ENCODE measurements at regions not wholly inside any gene's neighbourhood (a gene's known extent, or its start where the extent isn't known, plus 50 kb on each side); places are given as distances from the start of the nearest gene placed in this dataset.

DNA sequence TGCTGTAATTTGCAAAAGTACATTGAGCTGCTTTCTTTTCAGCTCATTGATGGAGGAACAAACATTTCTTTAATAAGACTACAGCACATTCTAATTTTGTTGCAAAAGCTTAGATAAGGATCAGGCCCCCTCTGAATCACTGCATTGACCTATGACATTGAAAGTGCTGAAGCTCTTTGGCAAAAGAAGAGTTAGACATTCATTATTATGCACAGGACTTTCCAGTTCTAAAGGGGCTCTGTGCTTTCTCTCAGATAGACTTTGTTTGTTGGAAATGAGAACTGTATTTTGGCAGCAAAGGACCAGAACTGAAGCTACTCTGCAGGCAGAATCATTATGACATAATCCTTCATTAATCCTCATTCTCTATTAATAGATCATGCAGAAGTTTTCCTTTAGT, 252.9 kb upstream of the SOX2 start:
- DNase-seq (ENCODE audit: low read depth): no peak
- no peak for TF ChIP-seq CTCF (conservative IDR thresholded peaks at IDR 0.05; ENCODE audit: low read depth, low read length)

GRCh38 chr3:181457756-181458155, 254.0 kb upstream of the SOX2 start:
- no peak for TF ChIP-seq CTCF (conservative IDR thresholded peaks at IDR 0.05; ENCODE audit: low read depth, low read length)
- no peak overlapping the region for H3K4me3 ChIP-seq (ENCODE audit: low read depth, low read length)
- DNase-seq (ENCODE audit: low read depth): no peak

More for the DNA sequence above, 252.9 kb upstream of the SOX2 start:
- no peak overlapping the region for H3K4me3 ChIP-seq (ENCODE audit: low read depth, low read length)

- H3K4me3 ChIP-seq (ENCODE audit: low read depth, low read length): no peak overlapping the region
- no peak for DNase-seq (ENCODE audit: low read depth)
- TF ChIP-seq CTCF (conservative IDR thresholded peaks at IDR 0.05; ENCODE audit: low read depth, low read length): no peak
Observed at GRCh38 chr3:181457190-181457589, 254.5 kb upstream of the SOX2 start.

DNA sequence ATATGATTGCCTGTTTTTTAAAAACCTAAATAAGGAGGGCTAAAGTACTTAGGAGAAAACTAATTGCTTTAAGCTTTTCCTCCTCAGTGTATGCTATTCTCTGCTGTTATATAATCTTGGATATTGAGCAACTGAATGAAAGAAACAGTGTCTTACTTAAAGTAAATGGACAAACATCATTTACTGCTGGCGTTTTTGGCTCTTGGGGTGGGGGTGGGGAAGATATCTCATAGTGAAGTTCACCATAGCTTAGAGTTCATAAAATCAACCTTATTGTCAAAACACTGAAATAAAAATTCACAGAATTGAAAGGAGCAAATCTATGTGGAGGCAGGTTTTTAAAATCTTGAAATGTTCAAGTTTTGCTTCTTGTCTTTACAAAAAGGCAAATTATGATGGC, 256.4 kb upstream of the SOX2 start:
- no peak for TF ChIP-seq CTCF (conservative IDR thresholded peaks at IDR 0.05; ENCODE audit: low read depth, low read length)
- no peak for DNase-seq (ENCODE audit: low read depth)
- no peak overlapping the region for H3K4me3 ChIP-seq (ENCODE audit: low read depth, low read length)

- no peak for TF ChIP-seq CTCF (conservative IDR thresholded peaks at IDR 0.05; ENCODE audit: low read depth, low read length)
- H3K4me3 ChIP-seq (ENCODE audit: low read depth, low read length): no peak overlapping the region
- no peak for DNase-seq (ENCODE audit: low read depth)
Observed at GRCh38 chr3:181454451-181455027, 257.2 kb upstream of the SOX2 start.

DNA sequence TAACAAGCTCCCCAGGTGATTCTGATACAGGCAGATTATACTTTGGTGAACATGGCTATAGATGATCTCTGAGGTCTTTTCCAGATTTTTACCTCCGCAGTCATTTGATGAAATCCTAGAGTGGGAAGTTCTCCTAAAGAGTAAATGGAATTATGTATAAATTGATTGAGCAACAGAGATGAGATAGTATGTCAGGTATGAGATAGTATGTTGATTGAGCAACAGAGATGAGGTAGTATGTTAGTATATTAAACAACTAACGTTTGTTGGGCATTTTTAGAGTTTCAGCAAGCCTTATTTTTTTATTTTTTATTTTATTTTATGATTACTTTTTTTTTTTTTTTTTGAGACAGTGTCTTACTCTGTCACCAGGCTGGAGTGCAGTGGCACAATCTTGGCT, 265.0 kb upstream of the SOX2 start:
- no peak for TF ChIP-seq CTCF (conservative IDR thresholded peaks at IDR 0.05; ENCODE audit: low read depth, low read length)
- H3K4me3 ChIP-seq (ENCODE audit: low read depth, low read length): no peak overlapping the region
- no peak for DNase-seq (ENCODE audit: low read depth)

DNA sequence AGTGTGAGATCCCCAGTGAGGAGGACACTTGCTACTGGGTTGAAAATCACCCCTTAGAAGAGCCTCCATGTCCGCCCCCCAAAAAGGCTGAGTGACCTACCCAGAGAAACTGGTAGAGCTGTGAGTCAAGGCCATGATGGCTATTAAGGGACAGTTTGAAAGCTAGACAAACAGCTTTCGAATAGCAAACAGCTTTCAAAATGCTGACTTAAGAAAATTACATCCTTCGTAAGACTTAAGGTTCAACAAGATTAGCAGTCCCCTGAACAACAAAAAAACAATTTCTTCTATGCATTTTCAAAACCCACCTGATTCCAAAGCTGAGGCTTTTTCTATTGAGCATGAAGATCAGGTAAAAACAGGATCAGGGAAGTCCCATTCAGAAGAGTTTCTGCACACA, 269.7 kb upstream of the SOX2 start:
- TF ChIP-seq CTCF (conservative IDR thresholded peaks at IDR 0.05; ENCODE audit: low read depth, low read length): no peak
- DNase-seq (ENCODE audit: low read depth): no peak
- H3K4me3 ChIP-seq (ENCODE audit: low read depth, low read length): no peak overlapping the region
